NCI-H69 (cell line): ENCODE measurements at regions not wholly inside any gene's neighbourhood (a gene's known extent, or its start where the extent isn't known, plus 50 kb on each side); places are given as distances from the start of the nearest gene placed in this dataset.
"Not testable (repeated sequence)": the region's sequence is repeated elsewhere in the genome, so short reads cannot be mapped to it uniquely, and the experiment has no call there.

Source experiments
- DNase-seq: peaks from one replicate; lab custom pipeline; 2025; lab: John Stamatoyannopoulos, UW

DNA sequence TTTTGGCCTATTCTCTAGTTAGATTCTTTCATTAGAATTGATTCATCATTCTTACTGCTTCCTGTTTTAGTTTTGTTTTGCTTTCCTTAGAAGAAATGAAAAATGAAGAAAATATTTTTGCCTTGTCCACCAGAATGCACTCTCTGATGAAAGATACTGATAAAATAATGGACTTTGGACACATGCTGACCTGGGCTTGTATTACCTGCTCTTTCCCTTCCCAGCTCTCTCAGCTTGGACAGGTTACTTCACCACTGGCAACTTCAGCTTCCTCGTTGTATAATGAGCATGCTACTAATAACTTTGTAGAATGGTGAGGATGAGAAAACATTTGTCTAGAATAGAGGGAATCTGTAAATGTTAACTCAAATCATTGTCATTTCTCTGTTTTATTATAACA lies 1468.1 kb upstream of the WWC1 start:
- no peak for DNase-seq

DNA sequence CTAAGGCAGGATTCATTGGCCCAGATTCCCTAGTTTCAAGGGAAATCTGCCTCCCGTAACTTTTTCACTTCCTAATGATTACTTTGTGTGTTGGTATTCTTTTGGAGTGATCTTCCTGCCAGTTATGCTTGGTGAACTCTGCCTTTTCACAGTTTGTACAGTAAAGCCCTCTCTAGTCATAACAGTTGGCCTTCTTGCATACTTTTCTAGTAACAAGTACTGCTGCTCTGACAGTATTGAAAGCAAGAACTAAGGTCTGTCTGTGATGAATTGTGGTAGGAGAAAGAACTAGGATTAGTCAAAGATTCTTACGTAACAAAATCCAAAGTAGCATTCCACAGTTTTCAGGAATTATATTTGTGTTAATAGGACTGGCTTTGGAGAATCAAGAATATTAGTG lies 1457.2 kb upstream of the WWC1 start:
- DNase-seq = no peak

DNA sequence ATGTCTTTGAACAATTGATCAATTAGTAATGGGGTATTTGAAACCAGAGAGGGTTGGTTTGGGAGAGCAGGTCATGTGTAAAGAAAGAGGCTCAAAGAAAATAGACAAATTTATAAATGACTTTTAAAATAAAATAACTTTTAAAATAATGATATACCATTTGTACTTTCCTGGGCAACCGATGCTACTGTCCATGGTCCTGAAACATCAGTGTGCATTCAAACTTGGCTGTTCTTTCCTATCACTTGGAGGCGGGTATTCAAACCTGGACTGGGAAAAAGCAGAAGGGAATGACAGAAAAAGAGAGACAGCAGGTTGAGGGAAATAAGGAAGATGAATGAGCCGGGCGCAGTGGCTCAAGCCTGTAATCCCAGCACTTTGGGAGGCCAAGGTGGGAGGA lies 1446.4 kb upstream of the WWC1 start:
- DNase-seq = no peak

DNA sequence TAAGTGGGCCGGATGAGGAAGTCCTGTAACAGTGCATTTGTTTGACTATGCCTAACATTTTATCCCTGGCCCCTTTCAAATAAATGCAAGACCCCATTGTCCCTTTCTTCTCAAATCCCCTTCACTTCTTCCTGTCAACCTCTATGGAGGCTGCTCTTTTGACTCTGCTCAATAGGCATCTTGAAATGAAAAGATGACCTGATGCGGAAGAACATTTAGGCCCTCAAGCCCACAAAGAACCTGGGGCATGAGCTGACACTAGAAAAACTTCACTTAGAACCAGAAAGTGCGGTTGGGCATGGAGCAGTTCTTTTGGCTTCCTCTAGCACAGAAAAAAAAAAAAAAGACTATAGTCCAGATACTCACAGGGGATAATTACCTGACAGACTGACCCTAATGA lies 1434.7 kb upstream of the WWC1 start:
- DNase-seq = no peak

DNA sequence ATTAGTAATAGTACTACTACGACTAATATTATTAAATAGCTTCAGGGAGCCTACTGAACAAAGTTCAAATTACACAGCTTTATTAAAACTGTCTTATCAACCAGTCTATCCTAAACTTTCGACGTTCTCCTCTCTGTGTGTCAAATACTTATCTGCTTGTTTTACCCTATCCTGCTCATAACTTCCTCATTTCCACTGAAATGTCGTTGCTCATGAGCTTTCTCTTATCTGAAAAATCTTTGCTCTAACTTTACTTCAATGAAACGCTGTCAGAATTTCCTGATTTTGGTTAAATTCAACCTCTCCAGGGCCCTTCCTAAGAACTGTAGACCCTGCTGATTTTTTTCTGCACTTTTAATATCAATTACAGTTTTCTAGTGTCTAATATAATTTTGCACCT lies 1431.0 kb upstream of the WWC1 start:
- DNase-seq = no peak

DNA sequence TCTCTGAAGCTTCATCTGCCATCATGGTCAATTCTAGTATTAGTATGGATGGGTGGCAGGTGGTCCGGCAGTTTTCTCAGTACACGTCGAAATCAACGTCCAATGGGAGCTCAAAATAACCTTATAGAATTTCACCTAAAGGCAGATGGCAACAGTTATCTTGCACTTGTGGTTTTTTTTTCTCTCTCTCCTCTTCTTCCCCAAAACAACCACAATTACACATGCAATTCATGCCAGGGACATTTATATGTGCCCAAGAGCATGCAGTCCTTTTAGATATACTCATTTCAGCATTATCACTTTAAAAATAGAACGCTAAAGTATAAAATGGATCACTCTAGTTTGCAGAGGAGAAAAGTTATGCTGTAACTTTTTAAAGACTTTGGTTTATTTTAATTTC lies 1428.9 kb upstream of the WWC1 start:
- no peak for DNase-seq

DNA sequence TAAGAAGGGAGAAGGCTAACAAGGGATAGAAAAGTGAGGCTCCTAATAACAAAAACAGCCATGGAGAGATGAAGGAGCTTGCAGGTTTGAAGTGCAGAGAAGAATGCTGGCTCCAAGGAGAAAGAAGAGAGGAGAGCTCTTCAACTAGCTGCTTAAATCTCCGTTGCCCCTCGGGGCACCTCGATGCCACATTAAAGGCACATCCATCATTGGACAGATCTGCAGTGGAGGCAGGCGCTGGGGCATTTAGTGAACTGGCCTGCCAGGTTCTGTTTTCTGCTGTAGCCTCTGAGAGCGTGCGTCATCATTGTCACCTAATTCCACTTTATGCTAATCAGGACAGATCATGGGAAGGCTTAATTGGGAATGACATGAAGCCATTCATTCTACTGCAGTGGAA lies 1426.2 kb upstream of the WWC1 start:
- DNase-seq = no peak

DNA sequence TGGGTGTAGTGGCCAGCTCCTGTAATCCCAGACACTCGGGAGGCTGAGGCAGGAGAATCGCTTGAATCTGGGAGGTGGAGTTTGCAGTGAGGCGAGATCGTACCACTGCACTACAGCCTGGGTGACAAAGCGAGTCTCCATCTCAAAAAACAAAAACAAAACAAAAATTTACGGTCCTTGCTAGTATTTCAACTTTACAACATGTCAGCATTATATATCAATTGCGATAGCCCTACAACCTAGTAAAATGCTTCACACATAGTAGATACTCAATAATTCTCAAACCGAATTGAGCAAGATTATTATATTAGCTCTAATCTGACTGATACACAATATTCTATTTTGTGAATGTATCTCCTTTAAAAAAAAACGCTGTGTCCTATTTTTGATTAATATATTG lies 1411.0 kb upstream of the WWC1 start:
- DNase-seq = no peak

DNA sequence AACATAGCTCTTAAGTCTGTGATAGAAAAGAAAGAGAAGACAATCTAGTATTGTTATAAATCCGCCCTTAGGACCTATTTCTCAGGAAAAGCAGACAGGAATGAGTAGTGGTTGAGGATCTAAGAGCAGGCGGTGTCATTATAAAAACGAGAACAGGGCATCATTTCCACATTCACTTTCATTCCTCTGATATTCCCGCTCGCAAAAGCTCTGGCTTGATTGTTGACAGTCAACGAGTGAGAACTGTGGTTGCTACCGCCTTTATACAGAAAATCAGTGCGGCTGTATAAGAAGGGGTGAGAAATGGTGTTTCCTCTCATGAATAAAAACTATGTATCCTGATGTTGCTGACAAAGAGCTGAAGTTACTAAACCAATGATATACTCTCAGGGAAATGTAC lies 1409.6 kb upstream of the WWC1 start:
- DNase-seq = no peak

DNA sequence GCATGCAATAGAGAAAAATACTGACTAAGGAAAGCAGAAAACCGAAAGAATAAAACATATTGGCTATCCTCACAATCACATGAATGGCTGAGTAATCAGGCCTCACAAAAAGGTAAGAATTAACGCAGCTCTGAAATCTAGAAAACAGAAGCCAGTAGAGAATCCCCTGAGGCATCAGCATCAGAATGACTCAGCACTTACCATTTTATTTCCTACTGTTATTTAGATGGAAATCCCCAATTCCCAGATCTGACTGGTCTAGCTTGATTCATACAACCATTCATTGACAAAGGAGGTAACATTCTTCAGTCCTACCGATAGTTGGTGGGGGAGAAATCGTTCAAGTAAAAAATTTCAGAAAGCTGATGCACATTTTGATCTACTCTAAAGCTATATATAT lies 1408.4 kb upstream of the WWC1 start:
- peak; percentile 24 for DNase-seq

DNA sequence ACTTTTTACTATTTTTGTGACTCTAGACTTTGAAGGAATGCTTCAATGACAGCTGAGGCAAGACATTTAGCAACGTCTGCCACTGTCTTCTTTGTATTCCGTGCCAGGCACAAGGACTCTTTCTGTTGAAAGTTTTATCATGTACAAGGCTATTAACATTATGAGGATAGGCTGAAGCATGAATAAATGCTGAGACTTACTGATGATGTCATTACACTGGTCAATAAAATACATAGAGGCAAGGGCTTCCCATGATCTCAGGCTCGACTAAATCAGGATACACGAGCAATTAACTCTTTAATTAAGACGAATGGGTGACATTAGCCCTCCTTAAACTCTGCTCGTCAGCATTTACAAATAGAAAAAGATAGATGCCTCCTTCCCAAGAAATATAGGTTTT lies 1393.3 kb upstream of the WWC1 start:
- DNase-seq = no peak

DNA sequence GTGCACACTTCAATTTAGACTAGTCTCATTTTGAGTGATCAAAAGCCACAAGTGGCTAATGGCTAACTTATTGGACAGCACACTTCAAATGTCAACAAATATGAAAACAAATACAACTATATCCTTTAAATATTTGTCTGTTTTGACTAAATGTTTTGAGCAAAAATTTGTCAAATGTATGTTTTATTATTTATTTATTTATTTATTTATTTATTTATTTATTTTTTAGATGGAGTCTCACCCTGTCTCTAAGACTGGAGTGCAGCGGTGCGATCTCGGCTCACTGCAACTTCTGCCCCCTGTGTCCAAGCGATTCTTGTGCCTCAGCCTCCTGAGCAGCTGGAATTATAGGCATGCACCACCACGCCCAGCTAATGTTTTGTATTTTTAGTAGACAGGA lies 1392.1 kb upstream of the WWC1 start:
- DNase-seq = no peak

DNA sequence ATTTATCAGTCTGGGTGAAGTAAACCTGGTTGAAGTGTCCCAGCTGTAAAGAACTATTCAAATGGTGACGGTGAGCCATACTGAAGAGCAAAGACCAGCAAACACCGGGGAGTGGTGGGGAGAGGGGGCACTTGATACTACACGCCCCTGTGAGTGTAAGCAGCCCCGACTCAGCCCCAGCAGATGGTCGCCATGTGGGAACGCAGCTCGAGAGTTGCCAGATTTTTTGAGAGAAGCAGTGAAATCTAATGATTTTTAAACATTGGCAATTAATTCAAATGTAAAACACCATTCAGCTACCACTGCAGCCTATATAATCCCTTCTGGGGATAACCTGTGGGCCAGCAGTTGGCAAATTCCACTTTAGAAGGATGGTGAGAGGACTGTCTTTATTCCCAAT lies 1386.9 kb upstream of the WWC1 start:
- DNase-seq = no peak

DNA sequence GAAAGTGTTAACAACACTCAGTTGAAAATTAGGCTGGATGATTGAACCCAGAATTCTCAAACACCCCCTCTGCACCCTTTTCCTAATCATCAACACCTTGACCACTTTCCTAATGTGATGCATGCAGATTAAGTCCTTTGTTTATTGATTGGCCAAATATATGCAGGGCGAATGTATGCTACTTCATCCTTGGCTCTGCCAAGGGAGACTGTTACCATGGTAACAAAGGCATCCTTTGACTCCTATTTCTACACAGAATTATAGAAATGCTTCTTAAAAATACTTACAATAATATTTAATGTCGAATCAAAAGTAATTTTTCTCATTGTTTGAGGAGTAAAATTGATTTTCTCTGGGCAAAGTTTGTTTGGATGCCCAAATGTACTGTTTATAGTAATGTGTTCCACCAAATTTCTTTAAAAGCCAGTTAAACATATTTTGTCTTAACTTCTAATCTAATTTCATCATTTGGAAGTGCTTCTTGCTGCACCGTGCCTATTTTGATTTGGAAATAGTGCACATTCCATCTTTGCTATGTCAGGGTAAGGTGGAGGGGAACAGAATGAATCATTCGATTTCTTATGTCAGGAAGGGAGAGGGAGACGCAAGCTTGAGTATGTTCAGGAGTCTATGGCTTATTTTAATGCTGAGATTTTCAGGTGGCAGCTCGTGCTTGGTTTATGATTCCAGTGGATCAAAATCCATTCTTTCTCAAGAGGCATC lies 1384.3 kb upstream of the WWC1 start:
- no peak for DNase-seq

DNA sequence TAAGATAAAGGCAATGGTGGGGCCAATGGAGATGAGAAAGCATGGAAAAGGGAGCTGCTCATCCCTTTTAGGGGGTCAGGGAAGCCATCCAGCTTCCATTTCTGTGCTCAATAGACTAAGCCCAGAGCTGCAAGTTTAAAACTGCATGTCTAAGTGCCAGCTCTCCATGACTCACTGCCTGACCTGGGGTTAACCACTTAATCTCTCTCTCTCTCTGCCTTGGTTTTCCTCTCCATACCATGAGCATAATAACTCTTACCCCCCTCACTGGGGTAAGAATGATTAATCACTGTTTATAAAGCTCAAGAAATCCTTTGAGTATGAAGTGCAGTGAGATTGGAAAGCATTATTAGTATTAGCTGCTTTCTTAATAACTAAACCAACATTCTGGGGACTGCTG lies 1382.4 kb upstream of the WWC1 start:
- no peak for DNase-seq

DNA sequence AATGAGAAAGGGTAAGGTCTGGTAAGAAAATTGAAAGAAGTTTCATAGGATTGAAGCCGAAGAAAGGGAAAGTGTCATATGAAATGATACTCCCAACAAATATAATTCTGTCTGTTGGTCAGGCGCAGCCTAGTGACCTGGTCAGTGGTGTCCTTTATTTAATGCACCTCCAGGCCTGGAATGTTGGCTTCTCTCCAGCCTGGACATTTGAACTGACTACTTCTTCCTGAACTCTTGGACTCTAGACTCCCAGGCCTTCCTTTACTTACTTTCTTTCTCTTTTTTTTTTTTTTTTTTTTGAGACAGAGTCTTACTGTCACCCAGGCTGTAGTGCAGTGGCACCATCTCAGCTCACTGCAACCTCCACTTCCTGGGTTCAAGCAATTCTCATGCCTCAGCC lies 1381.5 kb upstream of the WWC1 start:
- no peak for DNase-seq

DNA sequence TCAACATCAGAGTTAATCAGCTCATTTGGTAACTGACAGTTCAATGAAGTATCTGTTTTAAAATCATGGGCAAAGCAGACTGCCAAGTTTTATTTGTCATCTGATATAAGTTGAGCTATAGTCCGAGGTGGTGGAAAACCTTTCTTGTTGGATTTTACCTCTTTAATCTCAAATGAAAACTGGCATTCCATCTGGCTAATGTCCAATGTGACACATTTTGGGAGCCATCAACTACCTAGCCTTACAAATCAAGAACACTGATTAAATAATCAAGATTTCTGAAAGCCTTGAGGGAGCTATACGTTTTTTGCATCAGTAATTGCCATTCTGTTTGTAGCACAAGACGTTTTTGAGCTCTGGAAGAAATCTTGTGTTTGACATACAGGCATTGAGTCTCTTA lies 1380.5 kb upstream of the WWC1 start:
- DNase-seq = no peak

DNA sequence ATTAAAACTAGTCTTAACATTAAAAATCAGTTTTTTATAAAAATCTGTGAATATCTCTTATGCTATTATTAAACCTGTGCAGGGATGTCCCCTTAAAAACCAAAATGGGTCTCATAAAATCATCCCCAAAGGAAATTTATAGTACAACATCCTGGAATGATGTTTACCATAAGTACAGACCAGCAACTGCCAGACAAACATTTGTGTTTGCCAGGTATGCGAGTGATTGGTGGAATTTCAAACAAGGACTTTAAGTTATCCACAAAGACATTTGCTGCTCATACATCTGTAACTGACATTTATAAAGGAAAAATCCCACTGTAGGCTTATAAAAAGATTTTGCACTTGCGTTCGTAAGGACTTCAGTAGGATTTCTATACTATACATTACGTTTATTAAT lies 1375.4 kb upstream of the WWC1 start:
- no peak for DNase-seq

DNA sequence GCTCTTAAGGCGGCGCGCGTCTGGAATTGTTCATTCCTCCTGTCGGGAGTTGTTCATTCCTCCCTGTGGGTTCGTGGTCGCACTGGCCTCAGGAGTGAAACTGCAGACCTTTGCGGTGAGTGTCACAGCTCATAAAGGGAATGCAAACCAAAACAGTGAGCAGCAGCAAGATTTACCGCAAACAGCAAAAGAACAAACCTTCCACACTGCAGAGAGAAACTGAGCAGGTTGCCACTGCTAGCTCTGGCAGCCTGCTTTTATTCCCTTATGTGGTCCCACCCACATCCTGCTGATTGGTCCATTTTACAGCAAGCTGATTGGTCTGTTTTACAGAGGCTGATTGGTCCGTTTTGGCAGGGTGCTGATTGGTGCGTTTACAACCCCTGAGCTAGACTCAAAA lies 1365.3 kb upstream of the WWC1 start:
- DNase-seq = no peak

DNA sequence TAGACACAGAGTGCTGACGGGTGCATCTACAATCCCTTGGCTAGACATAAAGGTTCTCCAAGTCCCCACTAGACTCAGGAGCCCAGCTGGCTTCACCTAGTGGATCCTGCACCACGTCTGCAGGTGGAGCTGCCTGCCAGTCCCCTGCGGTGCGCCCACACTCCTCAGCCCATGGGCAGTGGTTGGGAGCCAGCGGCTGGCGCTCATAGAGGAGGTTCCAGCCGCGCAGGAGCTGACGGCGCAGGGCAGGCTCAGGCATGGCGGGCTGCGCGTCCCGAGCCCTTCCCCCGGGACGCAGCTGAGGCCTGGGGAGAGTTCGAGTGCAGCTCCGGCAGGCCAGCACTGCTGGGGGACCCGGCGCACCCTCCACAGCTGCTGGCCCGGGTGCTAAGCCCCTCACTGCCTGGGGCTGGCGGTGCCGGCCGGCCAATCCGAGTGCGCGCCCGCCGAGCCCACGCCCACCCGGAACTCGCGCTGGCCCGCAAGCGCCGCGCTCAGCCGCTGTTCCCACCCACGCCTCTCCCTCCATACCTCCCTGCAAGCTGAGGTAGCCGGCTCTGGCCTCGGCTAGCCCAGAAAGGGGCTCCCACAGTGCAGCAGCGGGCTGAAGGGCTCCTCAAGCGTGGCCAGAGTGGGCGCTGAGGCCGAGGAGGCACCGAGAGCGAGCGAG lies 1364.5 kb upstream of the WWC1 start:
- not testable (repeated sequence) for DNase-seq

DNA sequence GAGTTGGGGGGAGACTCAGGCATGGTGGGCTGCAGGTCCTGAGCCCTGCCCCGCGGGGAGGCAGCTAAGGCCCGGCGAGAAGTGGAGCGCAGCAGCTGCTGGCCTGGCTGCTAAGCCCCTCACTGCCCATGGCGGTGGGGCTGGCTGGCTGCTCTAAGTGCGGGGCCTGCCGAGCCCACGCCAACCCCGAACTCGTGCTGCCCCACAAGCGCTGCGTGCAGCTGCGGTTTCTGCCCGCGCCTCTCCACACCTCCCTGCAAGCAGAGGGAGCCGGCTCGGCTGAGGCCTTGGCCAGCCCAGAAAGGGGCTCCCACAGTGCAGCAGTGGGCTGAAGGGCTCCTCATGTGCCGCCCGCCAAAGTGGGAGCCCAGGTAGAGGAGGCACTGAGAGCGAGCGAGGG lies 1355.1 kb upstream of the WWC1 start:
- no peak for DNase-seq

DNA sequence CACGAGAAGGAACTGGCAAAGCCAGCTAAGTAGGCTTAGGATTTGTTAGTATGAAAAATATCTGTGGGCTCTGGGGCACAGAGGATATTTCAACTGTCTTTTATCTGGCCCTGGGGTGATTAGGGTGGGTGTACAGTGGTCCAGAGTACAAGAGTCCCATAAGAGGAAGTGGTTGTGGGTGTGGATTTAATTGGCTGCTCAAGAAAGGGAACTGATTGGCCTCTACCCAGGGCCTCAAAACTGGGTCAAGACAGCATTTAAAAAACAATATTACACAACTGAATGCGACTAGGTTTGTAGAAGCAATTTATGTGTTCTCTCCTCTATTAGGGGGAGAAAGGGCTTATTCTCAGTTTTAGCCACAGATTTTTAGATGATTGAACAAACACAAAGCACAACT lies 1353.4 kb upstream of the WWC1 start:
- no peak for DNase-seq

DNA sequence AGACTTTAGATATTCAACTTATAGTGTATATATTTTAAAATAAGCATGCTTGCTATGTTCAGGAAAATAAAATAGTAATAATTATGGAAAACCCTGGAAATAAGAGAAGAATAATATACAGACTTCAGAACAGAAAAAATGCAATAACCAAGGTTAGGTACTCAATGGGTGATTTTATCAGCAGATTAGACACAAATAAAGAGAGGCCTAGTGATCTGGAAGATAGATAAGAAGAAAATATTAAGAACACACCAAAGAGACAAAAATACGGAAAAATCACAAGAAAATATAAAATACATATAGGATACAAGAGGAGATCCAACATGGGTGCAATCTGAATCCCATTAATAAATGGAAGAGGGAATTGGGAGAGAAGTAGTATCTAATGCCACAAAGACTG lies 1348.5 kb upstream of the WWC1 start:
- no peak for DNase-seq

DNA sequence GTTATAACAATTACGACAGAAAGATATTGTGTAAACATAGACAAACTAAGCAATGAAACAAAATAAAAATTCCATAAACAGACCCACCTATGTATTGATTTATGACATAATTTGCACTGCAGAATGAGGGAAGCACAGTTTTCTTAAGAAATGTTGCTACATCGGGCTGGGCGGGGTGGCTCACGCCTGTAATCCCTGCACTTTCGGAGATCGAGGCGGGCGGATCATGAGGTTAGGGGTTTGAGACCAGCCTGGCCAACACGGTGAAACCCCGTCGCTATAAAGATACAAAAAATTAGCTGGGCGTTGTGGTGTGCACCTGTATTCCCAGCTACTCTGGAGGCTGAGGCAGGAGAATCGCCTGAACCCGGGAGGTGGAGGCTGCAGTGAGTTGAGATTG lies 1344.4 kb upstream of the WWC1 start:
- DNase-seq = no peak
